Parathyroid adenoma (tissue), 2 donors: ENCODE measurements at regions not wholly inside any gene's neighbourhood (a gene's known extent, or its start where the extent isn't known, plus 50 kb on each side); places are given as distances from the start of the nearest gene placed in this dataset.

ENCODE experiments used
- H2AFZ ChIP-seq: fragments of 300-600 bp; sonication (generic); one replicate; pipeline ENCODE4 v1.7.0; 2017; ENCODE audit warnings: antibody characterized with exemption, mild to moderate bottlenecking
- H3K27ac ChIP-seq: fragments of 300-600 bp; sonication (generic); one replicate; pipeline ENCODE4 v1.7.0; 2017
- H3K27me3 ChIP-seq: fragments of 300-600 bp; sonication (generic); one replicate; pipeline ENCODE4 v1.7.0; 2017; ENCODE audit warnings: low read length; ENCODE audit not compliant: control insufficient read depth, insufficient read depth
- H3K36me3 ChIP-seq: fragments of 300-600 bp; sonication (generic); one replicate; pipeline ENCODE4 v1.7.0; 2017; ENCODE audit warnings: low read length; ENCODE audit not compliant: control insufficient read depth, insufficient read depth
- H3K4me1 ChIP-seq: fragments of 300-600 bp; sonication (generic); one replicate; pipeline ENCODE4 v1.7.0; 2017; ENCODE audit warnings: control low read depth
- H3K4me2 ChIP-seq: fragments of 300-600 bp; sonication (generic); one replicate; pipeline ENCODE4 v1.7.0; 2017; ENCODE audit warnings: low read length
- H3K4me3 ChIP-seq: fragments of 300-600 bp; sonication (generic); one replicate; pipeline ENCODE4 v1.7.0; 2017; ENCODE audit warnings: low read depth, low read length
- H3K79me2 ChIP-seq: fragments of 300-600 bp; sonication (generic); one replicate; pipeline ENCODE4 v1.7.0; 2017; ENCODE audit warnings: control low read depth
- H3K9ac ChIP-seq: fragments of 300-600 bp; sonication (generic); one replicate; pipeline ENCODE4 v1.7.0; 2017; ENCODE audit warnings: mild to moderate bottlenecking
- H3K9me3 ChIP-seq: fragments of 300-600 bp; sonication (generic); one replicate; pipeline ENCODE4 v1.7.0; 2017; ENCODE audit warnings: low read length; ENCODE audit not compliant: control insufficient read depth
- TF ChIP-seq, protein P1 (sequence below): fragments of 300-600 bp; sonication (generic); IDR thresholded peaks from one replicate; pipeline ENCODE4 v1.7.0; 2017; ENCODE audit warnings: antibody characterized with exemption, mild to moderate bottlenecking
- donor health status: primary hyperparathyroidism.

DNA sequence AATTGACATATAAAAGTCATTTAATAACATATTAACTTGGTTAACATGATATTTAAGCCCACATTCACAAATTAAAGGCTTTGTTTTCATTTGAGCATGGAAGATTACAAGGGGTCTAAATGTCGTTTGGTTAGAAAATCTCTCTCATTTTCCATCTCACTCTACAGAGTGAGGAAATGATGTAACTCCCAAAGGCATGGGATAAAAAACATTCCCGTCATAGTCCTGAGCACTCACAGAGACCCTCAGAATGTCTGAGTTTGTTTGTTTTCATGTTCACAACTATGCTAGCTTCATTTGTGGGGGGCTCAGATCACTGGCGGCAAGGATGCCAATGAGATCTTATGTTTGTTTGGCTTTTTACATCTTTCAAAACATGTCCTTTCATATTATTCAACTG is 307.5 kb downstream of the TBC1D4 start:
- TF ChIP-seq, protein P1, sequence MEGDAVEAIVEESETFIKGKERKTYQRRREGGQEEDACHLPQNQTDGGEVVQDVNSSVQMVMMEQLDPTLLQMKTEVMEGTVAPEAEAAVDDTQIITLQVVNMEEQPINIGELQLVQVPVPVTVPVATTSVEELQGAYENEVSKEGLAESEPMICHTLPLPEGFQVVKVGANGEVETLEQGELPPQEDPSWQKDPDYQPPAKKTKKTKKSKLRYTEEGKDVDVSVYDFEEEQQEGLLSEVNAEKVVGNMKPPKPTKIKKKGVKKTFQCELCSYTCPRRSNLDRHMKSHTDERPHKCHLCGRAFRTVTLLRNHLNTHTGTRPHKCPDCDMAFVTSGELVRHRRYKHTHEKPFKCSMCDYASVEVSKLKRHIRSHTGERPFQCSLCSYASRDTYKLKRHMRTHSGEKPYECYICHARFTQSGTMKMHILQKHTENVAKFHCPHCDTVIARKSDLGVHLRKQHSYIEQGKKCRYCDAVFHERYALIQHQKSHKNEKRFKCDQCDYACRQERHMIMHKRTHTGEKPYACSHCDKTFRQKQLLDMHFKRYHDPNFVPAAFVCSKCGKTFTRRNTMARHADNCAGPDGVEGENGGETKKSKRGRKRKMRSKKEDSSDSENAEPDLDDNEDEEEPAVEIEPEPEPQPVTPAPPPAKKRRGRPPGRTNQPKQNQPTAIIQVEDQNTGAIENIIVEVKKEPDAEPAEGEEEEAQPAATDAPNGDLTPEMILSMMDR = no peak
- H3K36me3 ChIP-seq = no peaks in the 10 kb centered on the region
- no peak overlapping the region for H3K4me2 ChIP-seq
- no peak overlapping the region for H3K4me3 ChIP-seq
- H3K9me3 ChIP-seq = no peaks in the 10 kb centered on the region
- no peaks in the 10 kb centered on the region for H3K27me3 ChIP-seq
- H3K27ac ChIP-seq = no peak overlapping the region
- H3K4me1 ChIP-seq = no peaks in the 10 kb centered on the region
- no peaks in the 10 kb centered on the region for H3K79me2 ChIP-seq
- H3K9ac ChIP-seq = no peak overlapping the region
- no peak overlapping the region for H2AFZ ChIP-seq

DNA sequence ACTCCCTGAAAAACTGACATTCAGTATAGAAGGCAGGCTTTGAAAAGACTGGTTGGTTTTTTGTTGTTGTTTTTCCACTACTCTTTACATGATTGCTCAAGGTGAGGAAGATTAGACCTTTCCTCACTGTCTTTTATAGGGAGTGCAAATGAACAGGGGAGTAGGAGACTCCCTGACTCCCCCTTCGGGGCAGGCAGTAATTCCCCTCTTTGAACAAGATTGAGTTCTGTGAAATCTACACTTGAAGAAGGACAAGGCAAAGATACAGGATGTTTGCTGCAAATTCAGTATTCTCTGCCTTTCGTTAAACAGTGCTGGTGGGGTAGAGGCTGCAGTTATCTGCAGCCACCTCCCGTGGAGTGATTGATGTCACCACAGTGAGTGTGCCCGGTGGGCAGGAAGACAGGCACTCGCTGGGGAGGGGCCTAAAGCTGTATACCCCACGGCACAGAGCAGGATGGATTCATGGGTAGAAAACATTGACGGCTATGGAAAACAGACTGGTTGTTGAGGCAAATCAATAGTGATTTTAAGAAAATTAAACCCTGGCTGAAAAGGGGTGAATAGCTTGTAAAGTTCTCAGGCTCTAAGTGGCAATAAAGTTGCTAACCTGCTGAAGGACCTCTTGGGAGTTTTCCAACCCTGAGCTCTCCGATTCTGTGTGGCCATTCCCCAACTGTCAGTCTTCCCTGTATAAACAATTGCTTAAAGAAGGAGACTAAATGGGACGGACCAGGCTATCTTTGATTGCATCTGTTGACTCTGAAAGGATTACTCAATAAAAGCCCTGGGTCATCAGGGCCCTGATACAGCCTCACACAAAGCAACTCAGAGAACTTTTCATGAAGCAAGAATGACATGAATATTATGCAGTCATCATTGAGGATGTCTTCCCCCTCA is 308.3 kb downstream of the TBC1D4 start:
- Histone ChIP-seq H3K9ac (no peak overlapping the region), H3K36me3 (no peaks in the 10 kb centered on the region), H2AFZ (no peak overlapping the region), H3K27ac (no peak overlapping the region), H3K79me2 (no peaks in the 10 kb centered on the region), H3K9me3 (no peaks in the 10 kb centered on the region), H3K4me2 (no peak overlapping the region), H3K4me1 (no peaks in the 10 kb centered on the region), H3K27me3 (no peaks in the 10 kb centered on the region), H3K4me3 (no peak overlapping the region)
- TF ChIP-seq, protein P1 = no peak

DNA sequence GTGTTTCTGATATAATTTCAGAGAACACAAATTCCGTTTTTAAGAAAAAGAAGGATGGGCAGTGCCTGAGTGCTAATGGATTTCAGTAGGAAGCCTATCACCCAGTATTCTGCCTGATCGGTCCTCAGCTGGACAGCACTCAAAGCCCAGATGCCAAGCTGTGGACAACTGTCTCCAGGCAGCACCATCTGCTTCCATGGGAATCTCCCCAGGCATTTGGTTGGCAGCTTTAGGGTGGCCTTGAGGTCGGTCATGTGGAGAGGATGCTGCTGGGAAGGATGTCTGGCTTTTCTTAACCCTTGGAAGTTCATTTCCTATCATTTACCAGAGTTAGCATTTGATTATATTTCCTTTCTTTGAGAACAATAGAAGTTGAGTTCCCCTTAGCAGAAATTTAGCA is 311.7 kb downstream of the TBC1D4 start:
- Histone ChIP-seq H3K4me3 (no peak overlapping the region), H3K9ac (no peak overlapping the region), H3K36me3 (no peaks in the 10 kb centered on the region), H3K27ac (no peak overlapping the region), H3K27me3 (no peaks in the 10 kb centered on the region), H3K4me2 (no peak overlapping the region), H2AFZ (no peak overlapping the region), H3K9me3 (no peaks in the 10 kb centered on the region), H3K4me1 (no peaks in the 10 kb centered on the region), H3K79me2 (no peaks in the 10 kb centered on the region)
- TF ChIP-seq, protein P1 = no peak

DNA sequence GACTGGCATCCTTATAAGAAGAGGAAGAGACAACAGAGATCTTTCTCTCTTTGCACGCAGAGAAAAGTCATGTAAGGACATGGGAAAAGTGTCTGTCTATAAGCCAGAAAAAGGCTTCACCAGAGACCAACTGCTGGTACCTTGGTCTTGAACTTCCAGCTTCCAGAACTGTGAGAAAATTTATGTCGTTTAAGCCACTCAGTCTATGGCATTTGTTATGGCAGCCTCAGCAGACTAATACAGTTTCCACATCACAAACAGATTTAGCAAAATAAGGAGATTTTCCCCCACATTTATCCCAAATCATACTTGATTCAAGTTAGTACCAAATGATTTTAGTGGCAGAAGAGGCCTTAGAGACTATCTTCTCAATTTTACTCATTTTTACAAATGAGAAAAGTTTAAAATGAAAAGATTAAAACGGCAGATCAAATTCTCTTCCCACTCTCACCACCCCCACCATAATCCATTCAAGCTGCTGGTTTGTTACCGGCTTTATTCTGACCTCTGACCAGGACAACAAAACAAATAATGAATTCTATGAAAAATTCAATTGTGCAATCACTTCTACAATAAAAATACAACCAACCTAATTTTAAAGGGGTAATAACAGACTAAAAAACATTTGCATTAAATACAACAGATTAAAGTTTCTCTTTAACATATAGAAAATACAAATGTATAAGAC is 316.3 kb downstream of the TBC1D4 start:
- Histone ChIP-seq H3K4me3 (no peak overlapping the region), H3K4me1 (no peaks in the 10 kb centered on the region), H3K27ac (no peak overlapping the region), H3K9ac (no peak overlapping the region), H3K79me2 (no peaks in the 10 kb centered on the region), H3K9me3 (no peaks in the 10 kb centered on the region), H3K36me3 (no peaks in the 10 kb centered on the region), H3K4me2 (no peak overlapping the region), H2AFZ (no peak overlapping the region), H3K27me3 (no peaks in the 10 kb centered on the region)
- TF ChIP-seq, protein P1 = no peak
